ENCODE measurements at regions not wholly inside any gene's neighbourhood (a gene's known extent, or its start where the extent isn't known, plus 50 kb on each side); places are given as distances from the start of the nearest gene placed in this dataset.

DNA sequence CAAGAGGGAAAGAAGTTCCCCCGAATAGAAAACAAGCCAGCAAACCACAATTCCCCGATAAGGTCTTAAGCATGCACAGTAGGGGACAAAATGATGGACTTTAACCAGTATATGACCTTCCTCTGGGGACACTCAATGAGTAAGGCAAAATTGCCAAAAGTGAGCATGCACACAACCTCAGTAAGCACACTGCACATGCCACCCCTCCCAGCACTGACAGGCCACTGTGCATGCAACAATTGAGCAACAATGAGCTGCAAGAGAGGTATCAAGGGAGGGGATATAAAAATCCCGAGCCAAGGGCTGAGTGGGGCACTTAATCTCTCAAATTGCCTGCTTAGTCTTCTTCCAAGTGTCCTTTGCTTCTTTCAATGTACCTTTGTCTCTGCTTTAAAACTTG is 935.8 kb upstream of the SLC39A10 start:
- Histone ChIP-seq H3K27me3 (ENCODE audit: control insufficient read depth in 2 of 2, insufficient read depth in 2 of 2, low read length in 2 of 2) (no peaks in the 10 kb centered on the region), H3K27ac (ENCODE audit: low read depth in 1 of 2, low read length in 2 of 2) (no peak overlapping the region), H3K9ac (ENCODE audit: insufficient read depth, low read length, poor library complexity, severe bottlenecking) (no peak overlapping the region), H4K20me1 (ENCODE audit: insufficient read depth, low read length) (no peaks in the 10 kb centered on the region), H3K4me3 (replicated peaks in 1 of 3; ENCODE audit: low read depth in 2 of 3, low read length in 3 of 3) (no peak overlapping the region), H3K79me2 (ENCODE audit: insufficient read depth, low read length) (no peaks in the 10 kb centered on the region), H3K9me3 (replicated peaks in 1 of 2; ENCODE audit: control insufficient read depth in 1 of 2, insufficient read depth in 1 of 2, low read length in 2 of 2) (peaks cover 0 to 6% of the 10 kb centered on the region in 2 donors), H3K36me3 (replicated peaks in 1 of 2; ENCODE audit: control insufficient read depth in 1 of 2, insufficient read depth in 2 of 2, low read length in 2 of 2) (no peaks in the 10 kb centered on the region), H2AFZ (ENCODE audit: insufficient read depth, low read depth, low read length, poor library complexity, severe bottlenecking) (no peak overlapping the region), H3K4me1 (ENCODE audit: control insufficient read depth in 1 of 2, insufficient read depth in 2 of 2, low read length in 2 of 2) (no peaks in the 10 kb centered on the region), H3K4me2 (replicated peaks; ENCODE audit: extremely low read depth, low read length, poor library complexity, severe bottlenecking) (no peak overlapping the region)
- H3K4me1 Mint-ChIP-seq = no peaks in the 10 kb centered on the region
- no peak for DNase-seq
- TF ChIP-seq, protein P1, sequence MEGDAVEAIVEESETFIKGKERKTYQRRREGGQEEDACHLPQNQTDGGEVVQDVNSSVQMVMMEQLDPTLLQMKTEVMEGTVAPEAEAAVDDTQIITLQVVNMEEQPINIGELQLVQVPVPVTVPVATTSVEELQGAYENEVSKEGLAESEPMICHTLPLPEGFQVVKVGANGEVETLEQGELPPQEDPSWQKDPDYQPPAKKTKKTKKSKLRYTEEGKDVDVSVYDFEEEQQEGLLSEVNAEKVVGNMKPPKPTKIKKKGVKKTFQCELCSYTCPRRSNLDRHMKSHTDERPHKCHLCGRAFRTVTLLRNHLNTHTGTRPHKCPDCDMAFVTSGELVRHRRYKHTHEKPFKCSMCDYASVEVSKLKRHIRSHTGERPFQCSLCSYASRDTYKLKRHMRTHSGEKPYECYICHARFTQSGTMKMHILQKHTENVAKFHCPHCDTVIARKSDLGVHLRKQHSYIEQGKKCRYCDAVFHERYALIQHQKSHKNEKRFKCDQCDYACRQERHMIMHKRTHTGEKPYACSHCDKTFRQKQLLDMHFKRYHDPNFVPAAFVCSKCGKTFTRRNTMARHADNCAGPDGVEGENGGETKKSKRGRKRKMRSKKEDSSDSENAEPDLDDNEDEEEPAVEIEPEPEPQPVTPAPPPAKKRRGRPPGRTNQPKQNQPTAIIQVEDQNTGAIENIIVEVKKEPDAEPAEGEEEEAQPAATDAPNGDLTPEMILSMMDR (IDR thresholded peaks at IDR 0.05) = no peak
- WGBS (ENCODE audit: insufficient coverage) = 100% methylated on average over 2 of the region's 3 CpGs
- H3K27me3 Mint-ChIP-seq (ENCODE audit: low read depth in 3 of 3) = no peaks in the 10 kb centered on the region
- H3K9me3 Mint-ChIP-seq = peaks cover 0 to 9% (median 3%) of the 10 kb centered on the region in 7 donors
- intact Hi-C loops (cut with micrococcal nuclease) = no loop called here
- H3K4me3 Mint-ChIP-seq = no peak overlapping the region
- no peaks in the 10 kb centered on the region for H3K36me3 Mint-ChIP-seq
- H3K27ac Mint-ChIP-seq = no peak overlapping the region

DNA sequence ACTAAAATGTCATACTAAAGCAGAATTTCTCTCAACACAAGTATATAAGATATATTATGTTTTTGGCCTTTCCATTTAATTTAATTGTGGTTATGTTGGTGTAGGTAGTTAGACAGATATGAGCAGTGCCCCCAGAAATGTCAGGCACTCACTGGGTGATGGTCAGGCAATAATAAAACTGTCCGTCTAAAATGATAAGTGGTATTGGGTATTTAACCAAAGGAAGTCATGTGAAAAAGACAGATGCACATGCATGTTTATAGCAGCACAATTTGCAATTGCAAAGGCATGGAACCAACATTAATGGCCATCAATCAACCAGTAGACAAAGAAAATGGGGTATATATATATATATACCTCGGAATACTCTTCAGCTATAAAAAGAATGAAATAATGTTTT is 936.6 kb upstream of the SLC39A10 start:
- H3K36me3 ChIP-seq (replicated peaks in 1 of 2; ENCODE audit: control insufficient read depth in 1 of 2, insufficient read depth in 2 of 2, low read length in 2 of 2) = no peaks in the 10 kb centered on the region
- H3K4me2 ChIP-seq (replicated peaks; ENCODE audit: extremely low read depth, low read length, poor library complexity, severe bottlenecking) = no peak overlapping the region
- 100% methylated on average over 1 of the region's 2 CpGs for WGBS (ENCODE audit: insufficient coverage)
- H3K9ac ChIP-seq (ENCODE audit: insufficient read depth, low read length, poor library complexity, severe bottlenecking) = no peak overlapping the region
- no peak overlapping the region for H2AFZ ChIP-seq (ENCODE audit: insufficient read depth, low read depth, low read length, poor library complexity, severe bottlenecking)
- Mint-ChIP-seq H3K27me3 (ENCODE audit: low read depth in 3 of 3) (no peaks in the 10 kb centered on the region), H3K27ac (no peak overlapping the region), H3K9me3 (peaks cover 0 to 9% (median 3%) of the 10 kb centered on the region in 7 donors), H3K4me3 (no peak overlapping the region), H3K36me3 (no peaks in the 10 kb centered on the region), H3K4me1 (no peaks in the 10 kb centered on the region)
- DNase-seq = no peak
- H3K4me1 ChIP-seq (ENCODE audit: control insufficient read depth in 1 of 2, insufficient read depth in 2 of 2, low read length in 2 of 2) = no peaks in the 10 kb centered on the region
- H3K27ac ChIP-seq (ENCODE audit: low read depth in 1 of 2, low read length in 2 of 2) = no peak overlapping the region
- H4K20me1 ChIP-seq (ENCODE audit: insufficient read depth, low read length) = no peaks in the 10 kb centered on the region
- no peaks in the 10 kb centered on the region for H3K79me2 ChIP-seq (ENCODE audit: insufficient read depth, low read length)
- peaks cover 0 to 6% of the 10 kb centered on the region in 2 donors for H3K9me3 ChIP-seq (replicated peaks in 1 of 2; ENCODE audit: control insufficient read depth in 1 of 2, insufficient read depth in 1 of 2, low read length in 2 of 2)
- no peak overlapping the region for H3K4me3 ChIP-seq (replicated peaks in 1 of 3; ENCODE audit: low read depth in 2 of 3, low read length in 3 of 3)
- intact Hi-C loops (cut with micrococcal nuclease) = no loop called here
- TF ChIP-seq, protein P1 (IDR thresholded peaks at IDR 0.05) = no peak
- no peaks in the 10 kb centered on the region for H3K27me3 ChIP-seq (ENCODE audit: control insufficient read depth in 2 of 2, insufficient read depth in 2 of 2, low read length in 2 of 2)

All from CD14-positive monocyte (primary cell).